Hepatocyte (in vitro differentiated cells): ENCODE measurements at regions not wholly inside any gene's neighbourhood (a gene's known extent, or its start where the extent isn't known, plus 50 kb on each side); places are given as distances from the start of the nearest gene placed in this dataset.

Experiments used
- EZH2phosphoT487 ChIP-seq: fragments of 200-600 bp; sonication (generic); IDR thresholded peaks from one replicate; pipeline ENCODE4 v1.6.1; 2018; ENCODE audit warnings: antibody characterized with exemption, mild to moderate bottlenecking, low read depth, moderate library complexity; ENCODE audit not compliant: unreplicated experiment, severe bottlenecking
- TF ChIP-seq, protein P1 (sequence below): fragments of 200-600 bp; sonication (generic); IDR thresholded peaks from 2 replicates; pipeline ENCODE4 v1.5.1; 2016; ENCODE audit warnings: antibody characterized with exemption, mild to moderate bottlenecking; ENCODE audit not compliant: poor library complexity

DNA sequence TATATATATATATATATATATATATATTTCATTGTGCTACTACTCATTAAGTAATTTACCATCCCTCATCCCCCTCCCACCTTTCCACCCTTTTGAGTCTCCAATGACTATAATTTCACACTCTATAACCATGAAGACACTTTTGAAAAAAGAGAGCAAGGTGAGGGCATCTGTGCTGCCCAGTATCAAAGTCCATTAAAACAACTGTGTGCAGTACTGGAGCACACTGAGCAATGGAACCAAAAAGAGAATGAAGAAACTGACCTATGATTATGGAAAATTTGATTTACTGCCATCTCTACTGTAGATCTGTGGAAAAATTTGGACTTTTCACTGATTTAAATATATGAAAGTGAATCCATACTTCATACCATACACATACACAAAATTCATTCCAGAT is 217.9 kb downstream of the COL4A1 start:
- no peak for TF ChIP-seq EZH2phosphoT487
- TF ChIP-seq, protein P1, sequence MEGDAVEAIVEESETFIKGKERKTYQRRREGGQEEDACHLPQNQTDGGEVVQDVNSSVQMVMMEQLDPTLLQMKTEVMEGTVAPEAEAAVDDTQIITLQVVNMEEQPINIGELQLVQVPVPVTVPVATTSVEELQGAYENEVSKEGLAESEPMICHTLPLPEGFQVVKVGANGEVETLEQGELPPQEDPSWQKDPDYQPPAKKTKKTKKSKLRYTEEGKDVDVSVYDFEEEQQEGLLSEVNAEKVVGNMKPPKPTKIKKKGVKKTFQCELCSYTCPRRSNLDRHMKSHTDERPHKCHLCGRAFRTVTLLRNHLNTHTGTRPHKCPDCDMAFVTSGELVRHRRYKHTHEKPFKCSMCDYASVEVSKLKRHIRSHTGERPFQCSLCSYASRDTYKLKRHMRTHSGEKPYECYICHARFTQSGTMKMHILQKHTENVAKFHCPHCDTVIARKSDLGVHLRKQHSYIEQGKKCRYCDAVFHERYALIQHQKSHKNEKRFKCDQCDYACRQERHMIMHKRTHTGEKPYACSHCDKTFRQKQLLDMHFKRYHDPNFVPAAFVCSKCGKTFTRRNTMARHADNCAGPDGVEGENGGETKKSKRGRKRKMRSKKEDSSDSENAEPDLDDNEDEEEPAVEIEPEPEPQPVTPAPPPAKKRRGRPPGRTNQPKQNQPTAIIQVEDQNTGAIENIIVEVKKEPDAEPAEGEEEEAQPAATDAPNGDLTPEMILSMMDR, result no peak
